ENCODE measurements at regions not wholly inside any gene's neighbourhood (a gene's known extent, or its start where the extent isn't known, plus 50 kb on each side); places are given as distances from the start of the nearest gene placed in this dataset.

DNA sequence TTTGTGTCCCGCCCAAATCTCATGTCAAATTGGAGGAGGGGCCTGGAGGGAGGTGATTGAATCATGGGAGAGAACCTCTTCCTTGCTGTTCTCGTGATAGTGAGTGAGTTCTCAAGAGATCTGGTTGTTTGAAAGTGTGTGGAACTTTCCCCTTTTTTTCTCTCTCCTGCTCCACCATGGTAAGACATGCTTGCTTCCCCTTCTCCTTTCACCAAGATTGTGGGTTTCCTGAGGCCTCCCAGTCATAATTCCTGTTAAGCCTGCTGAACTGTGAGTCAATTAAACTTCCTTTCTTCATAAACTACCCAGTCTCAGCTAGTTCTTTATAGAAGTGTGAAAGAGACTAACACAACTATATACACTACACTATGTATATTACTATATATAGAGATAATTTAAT, 697.8 kb upstream of the HS3ST1 start:
- TF ChIP-seq, protein P1, sequence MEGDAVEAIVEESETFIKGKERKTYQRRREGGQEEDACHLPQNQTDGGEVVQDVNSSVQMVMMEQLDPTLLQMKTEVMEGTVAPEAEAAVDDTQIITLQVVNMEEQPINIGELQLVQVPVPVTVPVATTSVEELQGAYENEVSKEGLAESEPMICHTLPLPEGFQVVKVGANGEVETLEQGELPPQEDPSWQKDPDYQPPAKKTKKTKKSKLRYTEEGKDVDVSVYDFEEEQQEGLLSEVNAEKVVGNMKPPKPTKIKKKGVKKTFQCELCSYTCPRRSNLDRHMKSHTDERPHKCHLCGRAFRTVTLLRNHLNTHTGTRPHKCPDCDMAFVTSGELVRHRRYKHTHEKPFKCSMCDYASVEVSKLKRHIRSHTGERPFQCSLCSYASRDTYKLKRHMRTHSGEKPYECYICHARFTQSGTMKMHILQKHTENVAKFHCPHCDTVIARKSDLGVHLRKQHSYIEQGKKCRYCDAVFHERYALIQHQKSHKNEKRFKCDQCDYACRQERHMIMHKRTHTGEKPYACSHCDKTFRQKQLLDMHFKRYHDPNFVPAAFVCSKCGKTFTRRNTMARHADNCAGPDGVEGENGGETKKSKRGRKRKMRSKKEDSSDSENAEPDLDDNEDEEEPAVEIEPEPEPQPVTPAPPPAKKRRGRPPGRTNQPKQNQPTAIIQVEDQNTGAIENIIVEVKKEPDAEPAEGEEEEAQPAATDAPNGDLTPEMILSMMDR (conservative IDR thresholded peaks at IDR 0.05; ENCODE audit: low read depth, low read length) = no peak
- no peak for TF ChIP-seq EZH2 (IDR thresholded peaks at IDR 0.05; ENCODE audit: borderline replicate concordance, low read depth, low read length, poor library complexity, severe bottlenecking)

All from A673 (cell line).